ENCODE measurements at regions not wholly inside any gene's neighbourhood (a gene's known extent, or its start where the extent isn't known, plus 50 kb on each side); places are given as distances from the start of the nearest gene placed in this dataset.
"Not testable (repeated sequence)": the region's sequence is repeated elsewhere in the genome, so short reads cannot be mapped to it uniquely, and the experiment has no call there.

DNA sequence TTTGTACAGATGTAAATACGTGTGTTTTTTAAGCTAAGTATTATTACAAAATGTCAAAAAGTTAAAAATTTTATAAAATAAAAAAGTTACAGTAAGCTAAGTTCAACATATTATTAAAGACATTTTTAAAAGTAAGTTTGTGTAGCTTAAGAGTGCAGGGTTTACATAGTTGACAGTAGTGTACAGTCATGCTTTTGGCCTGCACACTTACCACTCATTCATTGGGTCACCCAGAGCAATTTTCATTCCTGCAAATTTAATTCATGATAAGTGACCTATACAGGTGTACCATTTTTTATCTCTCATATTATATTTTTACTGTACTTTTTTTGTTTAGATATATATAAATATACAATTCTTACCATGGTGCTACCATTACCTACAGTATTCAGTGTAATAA, 769.9 kb upstream of the SLITRK6 start:
- no peak for DNase-seq (ENCODE audit: low spot score)
- no peak for ATAC-seq

DNA sequence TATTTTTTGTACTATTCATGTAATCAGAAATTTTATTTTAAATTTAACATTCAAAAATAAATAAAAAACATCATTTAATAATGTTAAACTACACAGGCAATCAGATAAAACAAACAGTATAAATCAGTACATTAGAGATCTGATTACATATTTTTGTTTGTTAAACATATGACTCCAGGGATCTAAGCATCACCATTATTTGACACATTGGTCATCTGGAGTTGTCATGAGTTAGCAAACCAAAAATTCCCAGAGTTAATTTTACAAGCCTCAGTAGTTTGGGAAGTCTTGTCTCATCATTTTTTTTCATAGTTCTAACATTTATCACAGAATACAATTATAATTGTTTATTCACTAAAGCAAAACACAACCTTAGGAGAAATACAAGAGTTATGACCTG, 770.8 kb upstream of the SLITRK6 start:
- DNase-seq (ENCODE audit: low spot score), result no peak
- ATAC-seq, result no peak

DNA sequence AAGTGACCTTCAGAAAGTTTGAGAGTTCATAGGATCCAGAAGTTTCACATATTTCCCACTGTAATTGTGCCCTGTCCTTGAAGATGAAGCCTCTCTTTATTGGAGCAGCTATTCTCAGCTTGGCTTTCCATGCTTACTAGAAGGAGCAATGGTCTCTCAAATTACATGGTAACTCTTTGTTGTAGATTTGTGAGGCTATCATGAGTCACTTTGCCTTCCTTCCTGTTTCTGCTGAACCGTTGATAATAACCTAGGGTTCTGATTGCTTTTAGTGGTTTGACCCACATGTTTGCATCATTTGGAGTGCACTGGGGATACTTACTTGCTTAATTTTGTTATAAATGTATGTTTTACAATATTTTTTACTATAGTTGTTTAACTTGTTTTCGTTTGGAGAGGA, 772.9 kb upstream of the SLITRK6 start:
- DNase-seq (ENCODE audit: low spot score) (no peak), ATAC-seq (no peak)

DNA sequence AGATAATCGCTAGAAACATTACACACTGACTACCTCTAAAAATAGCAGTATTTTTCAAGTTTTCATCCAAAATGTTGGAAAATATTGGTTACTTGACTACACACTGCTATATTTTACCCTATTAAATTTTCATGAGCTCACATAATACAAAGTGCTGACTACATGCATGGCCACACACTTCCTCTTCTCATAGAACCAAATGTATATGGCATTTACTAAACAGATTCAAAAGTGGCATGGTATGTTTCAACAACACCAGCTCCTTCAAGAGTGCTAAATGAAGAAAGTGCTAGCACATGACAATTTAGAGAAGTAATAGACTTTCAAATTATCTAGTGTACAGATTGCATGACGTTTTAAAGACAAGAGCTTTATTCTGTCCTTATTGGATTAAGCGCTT, 780.4 kb upstream of the SLITRK6 start:
- no peak for DNase-seq (ENCODE audit: low spot score)
- ATAC-seq, result no peak

DNA sequence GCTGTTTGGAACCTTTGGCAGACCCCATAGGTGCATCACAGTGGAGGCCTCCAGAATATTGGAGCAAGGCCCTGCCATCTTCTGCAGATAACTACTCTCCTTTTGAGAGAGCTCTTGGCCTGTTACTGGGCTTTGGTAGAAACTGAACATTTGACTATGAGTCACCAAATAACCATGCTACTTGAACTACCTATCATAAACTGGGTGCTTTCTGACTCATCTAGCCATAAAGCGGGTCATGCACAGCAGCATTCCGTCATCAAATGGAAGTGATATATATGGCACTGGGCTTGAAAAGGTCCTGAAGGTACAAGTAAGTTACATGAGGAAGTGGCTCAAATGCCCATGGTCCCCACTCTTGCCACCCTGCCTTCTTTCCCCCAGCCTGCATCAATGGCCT, 782.5 kb upstream of the SLITRK6 start:
- DNase-seq (ENCODE audit: low spot score) (no peak), ATAC-seq (no peak)

DNA sequence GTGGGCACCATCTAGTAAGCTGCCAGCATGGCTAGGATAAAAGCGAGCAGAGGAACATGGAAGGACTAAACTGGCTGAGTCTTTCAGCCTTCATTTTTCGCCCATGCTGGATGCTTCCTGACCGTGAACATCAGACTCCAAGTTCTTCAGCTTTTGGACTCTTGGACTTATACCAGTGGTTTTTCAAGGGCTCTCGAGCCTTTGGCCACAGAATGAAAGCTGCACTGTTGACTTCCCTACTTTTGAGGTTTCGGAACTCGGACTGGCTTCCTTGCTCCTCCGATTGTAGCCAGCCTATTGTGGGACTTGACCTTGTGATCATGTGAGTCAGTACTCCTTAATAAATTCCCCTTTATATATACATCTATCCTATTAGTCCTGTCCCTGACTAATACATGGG, 785.1 kb upstream of the SLITRK6 start:
- DNase-seq (ENCODE audit: low spot score) (no peak), ATAC-seq (no peak)

DNA sequence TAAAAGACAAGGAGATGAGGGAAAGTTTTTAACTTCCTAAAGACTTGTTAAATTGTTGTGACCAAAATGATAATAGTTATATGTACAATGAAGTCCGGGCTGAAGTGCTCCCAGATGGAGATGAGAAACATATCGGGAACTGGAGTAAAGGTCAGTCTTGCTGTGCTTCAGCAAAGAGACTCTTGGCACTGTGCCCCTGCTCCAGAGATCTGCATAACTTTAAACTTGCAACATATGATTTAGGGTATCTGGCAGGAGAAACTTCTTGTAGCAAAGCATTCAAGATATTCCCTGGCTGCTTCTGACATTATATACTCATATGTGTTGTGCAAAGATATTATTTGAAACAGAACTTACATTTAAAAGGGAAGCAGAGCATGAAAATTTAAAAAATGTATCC, 786.6 kb upstream of the SLITRK6 start:
- ATAC-seq (peak; percentile 47), DNase-seq (ENCODE audit: low spot score) (no peak)

DNA sequence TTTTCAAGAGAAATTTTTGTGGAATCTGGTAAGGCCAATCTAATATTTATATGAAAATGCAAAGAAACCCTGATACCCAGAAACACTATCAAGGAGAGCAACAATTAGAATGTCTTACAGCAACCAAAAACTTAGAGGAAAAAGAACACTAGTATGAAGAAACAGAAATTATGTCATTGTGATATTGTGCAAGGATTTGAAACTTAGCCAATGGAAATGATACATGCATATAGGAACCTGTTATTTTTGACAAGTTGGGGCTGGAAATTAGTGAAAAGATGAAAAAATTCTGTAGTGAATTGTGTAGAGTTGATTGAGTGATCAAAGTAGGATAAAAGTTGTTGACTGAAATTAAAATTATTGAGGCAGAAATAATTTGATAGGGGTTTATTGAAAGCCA, 792.6 kb upstream of the SLITRK6 start:
- no peak for ATAC-seq
- DNase-seq (ENCODE audit: low spot score), result no peak

DNA sequence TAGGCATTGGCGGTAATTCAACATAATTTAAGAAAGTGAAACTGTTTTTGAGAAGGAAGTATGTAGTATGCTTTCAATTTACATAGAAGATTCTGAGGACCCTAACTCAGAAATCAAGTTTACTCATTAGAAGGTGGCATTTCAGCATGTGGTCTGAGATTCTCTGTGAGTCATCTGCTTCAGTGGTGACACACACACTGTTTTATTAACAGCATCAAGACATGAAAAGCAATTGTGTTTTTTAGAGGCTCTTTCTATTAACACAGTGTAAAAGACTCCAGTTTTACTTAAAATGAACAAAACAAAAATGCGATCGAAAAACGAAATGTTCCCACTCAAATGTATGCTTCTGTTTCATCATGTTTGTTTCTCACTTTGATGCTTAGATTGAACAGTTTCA, 802.1 kb upstream of the SLITRK6 start:
- DNase-seq (ENCODE audit: low spot score) (no peak), ATAC-seq (no peak)

DNA sequence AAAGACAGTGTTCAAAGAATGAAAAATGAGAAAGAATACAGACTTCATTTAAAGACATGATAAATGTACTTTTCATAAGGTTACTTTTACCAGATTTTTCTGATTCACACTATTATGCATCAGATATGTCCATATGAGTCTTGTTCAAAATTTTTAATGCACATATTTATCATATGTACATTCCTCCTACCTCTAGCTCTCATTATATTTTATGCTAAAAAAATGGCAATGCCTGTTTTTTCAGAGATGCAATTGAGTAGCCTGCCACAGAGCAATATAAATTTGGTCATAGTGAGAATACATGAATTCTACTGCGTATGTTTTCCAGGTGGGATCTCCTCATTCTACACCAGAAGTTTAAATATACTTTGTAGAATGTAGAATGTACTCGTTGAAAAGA, 807.0 kb upstream of the SLITRK6 start:
- ATAC-seq (no peak), DNase-seq (ENCODE audit: low spot score) (no peak)

DNA sequence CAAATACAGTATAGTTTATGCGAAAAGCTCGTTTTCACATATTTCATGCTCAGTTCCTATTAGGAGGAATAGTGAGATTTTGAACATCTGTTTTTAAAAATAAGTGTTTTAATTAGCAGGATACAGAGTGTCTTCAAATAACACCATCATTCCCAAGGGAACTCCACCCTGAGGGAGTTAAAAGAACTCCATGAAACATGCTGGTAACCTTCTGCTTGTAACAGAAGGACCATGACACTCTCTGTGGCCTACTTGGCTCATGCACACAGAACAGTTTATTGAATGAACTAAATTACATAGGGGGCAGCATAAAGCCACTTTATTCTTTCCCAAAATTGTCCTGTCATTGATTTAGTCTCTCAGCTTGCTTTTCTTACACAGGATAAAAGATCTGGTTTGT, 809.5 kb upstream of the SLITRK6 start:
- DNase-seq (ENCODE audit: low spot score) (no peak), ATAC-seq (no peak)

DNA sequence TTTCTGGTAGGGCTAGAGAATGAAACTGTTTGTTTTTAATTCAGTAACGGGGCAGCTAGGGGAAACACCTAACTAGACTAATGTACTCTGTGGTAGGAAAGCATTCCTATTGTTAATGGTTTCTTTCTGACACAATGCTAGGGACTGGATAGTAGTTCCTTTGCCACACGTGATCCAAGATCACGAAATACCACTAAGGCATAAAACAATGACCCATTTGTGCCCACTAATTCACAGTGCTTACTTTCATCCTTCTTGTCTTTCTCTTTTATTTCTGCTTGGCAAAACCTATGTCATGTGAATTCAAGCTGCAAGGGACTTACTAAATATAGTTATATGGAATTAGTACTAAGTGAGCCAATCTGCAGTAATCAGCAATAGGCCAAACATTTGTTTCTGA, 834.1 kb upstream of the SLITRK6 start:
- no peak for ATAC-seq
- no peak for DNase-seq (ENCODE audit: low spot score)

DNA sequence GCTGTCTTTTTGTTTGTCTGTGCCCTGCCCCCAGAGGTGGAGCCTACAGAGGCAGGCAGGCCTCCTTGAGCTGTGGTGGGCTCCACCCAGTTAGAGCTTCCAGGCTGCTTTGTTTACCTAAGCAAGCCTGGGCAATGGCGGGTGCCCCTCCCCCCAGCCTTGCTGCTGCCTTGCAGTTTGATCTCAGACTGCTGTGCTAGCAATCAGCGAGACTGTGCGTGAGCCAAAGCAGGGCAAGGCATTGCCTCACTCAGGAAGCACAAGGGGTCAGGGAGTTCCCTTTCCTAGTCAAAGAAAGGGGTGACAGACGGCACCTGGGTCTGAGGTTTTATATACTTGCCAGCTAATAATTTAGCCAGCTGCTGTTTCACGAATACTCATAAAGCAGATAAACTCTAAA, 852.0 kb upstream of the SLITRK6 start:
- not testable (repeated sequence) for ATAC-seq; DNase-seq (ENCODE audit: low spot score)

DNA sequence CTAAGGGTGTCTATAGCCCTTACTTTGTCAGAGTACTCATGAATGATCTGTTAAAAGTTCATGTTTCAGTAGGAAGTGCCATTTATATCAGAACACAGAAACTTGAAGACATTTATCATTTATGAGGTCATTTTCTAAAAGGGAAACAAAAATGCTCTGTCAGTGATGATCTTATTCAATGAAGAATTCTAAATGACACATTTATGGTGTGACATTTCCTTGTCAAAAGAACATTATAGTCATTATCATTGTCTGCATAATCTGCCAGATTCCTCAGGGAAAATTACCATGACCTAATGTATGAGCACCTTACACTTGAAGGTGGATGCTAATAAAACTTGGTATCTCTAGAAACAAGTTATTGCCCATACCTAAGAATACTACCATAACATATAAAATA, 853.8 kb upstream of the SLITRK6 start:
- ATAC-seq (no peak), DNase-seq (ENCODE audit: low spot score) (no peak)

DNA sequence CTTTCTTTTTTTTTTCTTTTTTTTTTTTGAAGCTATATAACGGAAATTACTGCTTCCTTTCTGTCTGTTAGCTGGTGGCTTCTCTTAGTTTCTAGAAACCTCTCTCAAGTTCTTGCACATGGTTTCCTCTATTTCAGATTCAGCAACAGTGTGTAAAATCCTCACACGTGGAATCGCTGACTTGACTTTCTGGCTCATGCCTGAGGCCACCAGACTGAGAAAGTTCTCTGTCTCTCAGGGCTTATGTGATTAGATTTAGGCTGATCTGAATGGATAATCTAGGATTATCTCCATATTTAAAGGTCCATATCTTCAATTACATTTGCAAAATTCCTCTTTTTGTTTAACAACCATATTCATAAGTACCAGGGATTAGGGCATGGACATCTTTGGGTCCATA, 856.3 kb upstream of the SLITRK6 start:
- no peak for ATAC-seq
- DNase-seq (ENCODE audit: low spot score), result no peak

DNA sequence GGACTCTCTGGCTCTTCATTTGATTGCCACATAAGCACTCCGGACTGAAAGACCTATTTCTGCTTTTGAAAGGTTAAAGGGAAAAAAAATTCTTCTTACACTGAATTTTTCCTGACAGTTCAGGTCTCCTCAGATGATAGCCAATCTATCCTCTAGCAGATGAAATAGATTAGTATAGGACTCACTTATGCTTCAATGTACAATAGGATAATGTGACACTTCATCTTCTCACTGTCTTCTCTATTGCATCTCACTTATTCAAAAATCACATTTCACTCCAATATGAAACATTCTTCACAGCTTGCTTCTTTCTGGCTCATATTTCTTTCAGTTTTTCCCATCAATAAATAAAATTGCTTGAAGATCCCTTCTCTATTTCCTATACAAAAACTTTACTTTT, 860.9 kb upstream of the SLITRK6 start:
- ATAC-seq (no peak), DNase-seq (ENCODE audit: low spot score) (no peak)

DNA sequence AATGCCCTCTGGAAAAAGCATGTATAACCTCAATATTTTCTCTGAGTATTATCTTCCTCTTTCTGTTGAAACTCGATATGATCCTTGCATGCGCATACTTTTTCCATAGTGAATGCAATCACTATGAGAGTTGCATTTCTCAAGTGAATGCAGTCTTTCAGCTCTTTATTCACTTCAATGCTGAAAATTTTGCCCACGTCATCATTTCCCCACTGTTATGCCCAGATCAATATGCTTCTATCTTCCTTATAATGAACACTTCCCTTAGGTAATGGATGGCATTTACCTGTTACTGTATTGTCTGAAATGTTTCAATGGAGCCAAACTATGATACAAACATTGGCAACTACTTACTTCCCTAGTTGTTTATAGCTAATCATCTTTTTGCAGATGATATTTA, 866.6 kb upstream of the SLITRK6 start:
- DNase-seq (ENCODE audit: low spot score) (no peak), ATAC-seq (no peak)

DNA sequence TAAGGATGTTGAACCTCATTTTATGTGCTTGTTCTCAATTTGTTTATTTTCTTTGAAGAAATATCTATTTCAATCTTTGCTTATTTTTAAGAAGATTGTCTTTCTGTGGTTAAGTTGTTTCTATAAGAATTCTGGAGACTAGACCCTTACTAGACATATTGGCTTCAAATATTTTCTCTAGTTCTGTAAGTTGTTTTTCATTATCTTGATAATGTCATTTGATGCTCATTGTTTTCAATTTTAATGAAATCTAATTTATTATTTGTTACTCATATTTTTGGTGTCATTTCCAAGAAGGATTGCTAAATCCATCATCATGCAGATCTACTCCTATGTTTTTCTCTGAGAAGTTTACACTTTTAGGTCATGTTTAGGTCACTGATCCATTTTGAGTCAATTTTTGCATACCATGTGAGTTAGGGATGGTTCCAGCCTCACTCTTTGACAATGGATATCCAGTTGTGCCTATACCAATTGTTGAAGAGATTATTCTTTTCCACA, 874.8 kb upstream of the SLITRK6 start:
- DNase-seq (ENCODE audit: low spot score) (no peak), ATAC-seq (no peak)

DNA sequence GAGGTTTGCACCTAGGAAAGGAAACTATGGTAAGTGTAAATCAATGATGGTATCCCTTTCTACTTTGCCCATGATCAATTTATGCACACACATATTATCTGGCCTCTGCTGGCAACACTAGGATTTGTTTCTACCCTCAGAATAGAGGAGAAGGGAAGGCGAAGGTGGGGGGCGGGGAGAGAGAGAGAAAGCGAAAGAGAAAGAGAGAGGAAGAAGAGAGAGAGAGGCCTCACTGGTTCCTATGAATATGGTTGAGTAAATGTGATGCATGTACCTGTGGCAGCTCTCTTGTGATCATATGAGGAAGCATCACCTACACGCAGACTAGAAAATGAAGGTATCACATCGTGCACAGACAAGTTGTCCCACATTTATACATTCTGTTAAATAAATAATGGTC, 882.0 kb upstream of the SLITRK6 start:
- ATAC-seq, result no peak
- DNase-seq (ENCODE audit: low spot score), result no peak

DNA sequence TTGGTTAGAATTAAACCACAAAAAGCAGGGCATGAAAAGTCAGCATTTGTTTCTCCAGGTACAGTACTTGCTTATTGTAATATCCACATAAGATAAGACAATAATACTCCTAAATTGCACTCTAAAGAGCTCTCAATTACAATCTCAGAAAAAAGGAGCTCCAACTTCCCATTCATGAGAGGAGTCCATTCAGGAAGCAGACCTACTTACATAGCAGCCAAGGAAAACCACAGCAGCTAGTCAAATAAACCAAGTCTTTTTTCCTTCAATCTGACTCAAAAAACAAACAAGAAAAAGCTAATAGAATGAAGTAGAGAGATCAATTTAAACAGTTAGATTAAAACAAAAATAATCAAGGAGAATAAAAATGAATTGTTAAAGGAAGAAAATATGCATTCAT, 885.2 kb upstream of the SLITRK6 start:
- ATAC-seq (no peak), DNase-seq (ENCODE audit: low spot score) (no peak)

DNA sequence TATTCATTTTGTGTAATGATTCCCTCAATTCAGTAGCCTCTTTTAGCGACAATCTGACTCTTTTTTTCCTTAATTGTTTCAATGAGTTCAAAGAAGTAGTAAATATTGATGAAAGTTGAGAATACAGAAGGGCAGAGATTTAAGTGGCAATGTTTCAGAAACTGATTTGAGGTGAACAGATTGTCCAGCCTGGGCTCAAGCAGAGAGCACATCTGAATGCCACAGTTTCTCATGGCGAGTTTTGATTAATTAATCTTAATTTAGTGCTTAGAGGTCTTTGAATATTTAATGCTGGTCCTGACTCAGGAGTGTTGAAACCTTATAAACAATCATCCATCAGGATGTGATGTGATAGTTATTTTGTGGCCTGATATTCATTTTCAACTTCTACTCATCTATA, 890.7 kb upstream of the SLITRK6 start:
- no peak for DNase-seq (ENCODE audit: low spot score)
- no peak for ATAC-seq

DNA sequence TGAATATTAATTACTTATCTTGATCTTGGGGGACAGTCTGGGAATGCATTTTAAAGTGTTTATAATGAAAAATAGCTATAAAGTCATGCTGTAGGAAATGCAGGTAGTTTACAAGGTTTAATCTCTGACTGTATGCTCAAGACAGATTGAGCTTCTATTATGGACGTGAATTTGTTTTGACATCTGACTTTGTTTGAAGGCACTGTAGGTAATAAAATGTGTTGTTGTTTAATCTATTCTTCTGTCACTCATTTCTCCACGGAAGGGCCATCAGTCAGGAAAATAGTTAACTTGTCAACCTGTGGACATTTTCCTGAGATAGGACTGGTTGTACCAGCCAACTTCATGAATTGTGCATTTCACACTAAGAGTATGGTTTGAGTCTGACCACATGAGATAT, 893.1 kb upstream of the SLITRK6 start:
- DNase-seq (ENCODE audit: low spot score), result no peak
- no peak for ATAC-seq

DNA sequence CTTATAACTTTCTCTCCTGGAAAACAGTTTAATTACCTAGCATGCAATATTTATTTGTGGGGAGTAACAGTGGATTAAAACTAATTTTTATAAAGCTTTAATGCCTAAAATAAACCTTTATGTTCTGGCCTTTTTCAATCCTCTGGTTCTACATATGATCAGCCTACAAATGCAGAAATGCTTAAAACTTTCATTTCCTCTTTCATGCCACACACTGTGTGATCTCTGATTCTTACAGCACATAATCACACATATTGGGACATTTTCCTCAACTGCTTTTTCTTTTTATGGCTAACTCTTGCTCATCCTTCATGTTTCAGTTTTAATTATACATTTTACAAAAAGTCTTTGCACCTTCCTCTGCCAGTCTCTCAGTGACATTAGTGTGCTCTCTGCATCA, 910.8 kb upstream of the SLITRK6 start:
- DNase-seq (ENCODE audit: low spot score) (no peak), ATAC-seq (no peak)

DNA sequence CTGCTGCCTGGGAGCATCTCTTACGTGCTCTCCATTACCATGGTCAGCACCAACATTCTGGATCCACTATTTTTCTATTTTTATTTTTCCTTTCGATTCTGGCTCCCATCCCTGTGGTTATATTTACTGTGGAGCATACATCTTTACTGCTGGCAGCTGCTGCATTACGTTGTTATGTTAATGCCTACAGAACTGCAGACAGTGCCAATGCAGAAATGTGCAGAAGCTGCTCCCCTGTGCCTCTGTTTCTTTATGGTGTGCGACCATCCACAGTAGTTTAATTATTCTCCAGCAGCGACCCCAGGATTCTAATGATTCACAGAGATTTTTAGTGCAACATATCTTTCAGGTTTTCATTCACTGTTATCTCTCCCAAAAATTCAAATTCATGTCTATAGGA, 911.7 kb upstream of the SLITRK6 start:
- ATAC-seq (no peak), DNase-seq (ENCODE audit: low spot score) (no peak)
